C4-2B (cell line): ENCODE measurements at regions not wholly inside any gene's neighbourhood (a gene's known extent, or its start where the extent isn't known, plus 50 kb on each side); places are given as distances from the start of the nearest gene placed in this dataset.

Experiments
- ZFX ChIP-seq: fragments of 450-650 bp; IDR thresholded peaks from 2 replicates; pipeline ENCODE4 v1.6.1; 2017
- TF ChIP-seq, protein P1 (sequence below): fragments of 450-650 bp; conservative IDR thresholded peaks from 2 replicates; pipeline ENCODE4 v1.5.1; 2017; ENCODE audit warnings: mild to moderate bottlenecking

DNA sequence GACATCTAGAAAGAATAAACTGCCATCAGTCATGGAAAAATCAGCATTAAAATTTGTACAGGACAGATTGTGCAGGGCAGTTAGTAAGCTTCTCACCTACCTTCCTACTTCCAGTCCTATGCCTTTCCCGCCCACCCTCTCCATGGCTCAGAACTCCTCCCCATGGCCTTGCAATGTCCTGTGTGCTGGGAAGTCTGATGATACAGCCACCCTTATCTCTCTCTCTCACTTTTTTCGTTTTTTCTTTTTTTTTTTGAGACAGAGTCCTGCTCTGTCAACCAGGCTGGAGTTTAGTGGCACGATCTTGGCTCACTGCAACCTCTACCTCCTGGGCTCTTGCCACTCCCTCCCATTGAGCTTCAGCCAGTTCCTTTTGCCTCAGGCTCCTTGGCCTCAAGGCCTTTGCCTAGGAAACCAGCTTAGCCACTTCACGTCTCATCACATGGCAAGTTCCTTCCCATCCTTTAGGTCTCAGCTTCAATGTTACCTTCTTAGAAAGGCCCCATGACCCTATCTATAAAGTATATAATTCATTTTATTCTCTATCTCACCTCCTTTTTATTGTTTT lies 259.7 kb downstream of the NKX6-1 start:
- TF ChIP-seq, protein P1, sequence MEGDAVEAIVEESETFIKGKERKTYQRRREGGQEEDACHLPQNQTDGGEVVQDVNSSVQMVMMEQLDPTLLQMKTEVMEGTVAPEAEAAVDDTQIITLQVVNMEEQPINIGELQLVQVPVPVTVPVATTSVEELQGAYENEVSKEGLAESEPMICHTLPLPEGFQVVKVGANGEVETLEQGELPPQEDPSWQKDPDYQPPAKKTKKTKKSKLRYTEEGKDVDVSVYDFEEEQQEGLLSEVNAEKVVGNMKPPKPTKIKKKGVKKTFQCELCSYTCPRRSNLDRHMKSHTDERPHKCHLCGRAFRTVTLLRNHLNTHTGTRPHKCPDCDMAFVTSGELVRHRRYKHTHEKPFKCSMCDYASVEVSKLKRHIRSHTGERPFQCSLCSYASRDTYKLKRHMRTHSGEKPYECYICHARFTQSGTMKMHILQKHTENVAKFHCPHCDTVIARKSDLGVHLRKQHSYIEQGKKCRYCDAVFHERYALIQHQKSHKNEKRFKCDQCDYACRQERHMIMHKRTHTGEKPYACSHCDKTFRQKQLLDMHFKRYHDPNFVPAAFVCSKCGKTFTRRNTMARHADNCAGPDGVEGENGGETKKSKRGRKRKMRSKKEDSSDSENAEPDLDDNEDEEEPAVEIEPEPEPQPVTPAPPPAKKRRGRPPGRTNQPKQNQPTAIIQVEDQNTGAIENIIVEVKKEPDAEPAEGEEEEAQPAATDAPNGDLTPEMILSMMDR: no peak
- no peak for TF ChIP-seq ZFX
